ENCODE measurements at regions not wholly inside any gene's neighbourhood (a gene's known extent, or its start where the extent isn't known, plus 50 kb on each side); places are given as distances from the start of the nearest gene placed in this dataset.
"Not testable (repeated sequence)": the region's sequence is repeated elsewhere in the genome, so short reads cannot be mapped to it uniquely, and the experiment has no call there.

DNA sequence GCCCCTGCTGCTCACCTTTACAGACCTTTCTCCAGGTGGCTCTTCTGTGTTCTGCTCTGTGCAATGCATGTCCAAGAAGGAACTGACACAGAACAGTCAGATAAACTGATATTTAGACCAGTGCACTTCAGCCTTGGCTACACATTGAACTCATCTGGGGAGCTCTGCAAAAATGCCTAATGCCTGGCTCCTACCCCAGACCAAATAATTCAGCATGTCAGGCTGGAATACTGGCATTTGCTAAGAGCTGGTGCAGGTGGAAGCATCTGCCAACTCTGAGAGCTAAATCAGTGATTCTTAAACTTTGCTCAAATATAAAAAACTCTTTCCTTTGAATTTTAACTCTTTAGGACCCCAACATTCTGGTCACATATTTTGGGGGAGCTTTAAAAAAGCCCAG, 118.2 kb upstream of the TSC22D1 start:
- DNase-seq: no peak

DNA sequence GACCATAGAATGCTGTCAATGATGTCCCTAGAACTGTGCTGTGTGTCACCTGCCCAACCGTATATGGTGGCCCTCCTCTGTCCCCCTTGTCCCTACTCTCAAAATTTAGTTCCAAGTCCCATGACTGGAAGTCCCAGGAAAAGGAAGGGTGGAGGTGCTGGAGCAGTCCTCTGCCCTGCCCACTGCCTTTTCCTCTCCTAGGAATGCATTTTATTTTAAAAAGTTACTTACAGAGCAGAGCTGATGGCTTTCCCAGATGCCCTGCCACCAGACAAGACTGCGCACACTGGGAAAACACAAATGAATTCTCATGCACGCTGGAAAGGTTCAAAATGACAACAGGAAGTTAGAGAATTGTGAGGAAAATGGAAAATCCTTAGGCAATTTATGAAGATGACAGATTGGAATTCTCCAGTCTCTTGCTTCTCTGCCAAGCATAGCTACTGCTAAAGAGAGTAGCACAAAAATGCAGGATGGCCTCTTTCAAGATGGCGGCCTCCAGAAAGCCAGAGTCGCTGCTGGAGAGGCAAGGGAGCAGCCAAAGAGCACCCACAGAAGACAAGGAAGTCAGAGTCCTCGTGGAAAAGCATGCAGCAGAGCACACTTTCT, 117.1 kb upstream of the TSC22D1 start:
- no peak for DNase-seq

DNA sequence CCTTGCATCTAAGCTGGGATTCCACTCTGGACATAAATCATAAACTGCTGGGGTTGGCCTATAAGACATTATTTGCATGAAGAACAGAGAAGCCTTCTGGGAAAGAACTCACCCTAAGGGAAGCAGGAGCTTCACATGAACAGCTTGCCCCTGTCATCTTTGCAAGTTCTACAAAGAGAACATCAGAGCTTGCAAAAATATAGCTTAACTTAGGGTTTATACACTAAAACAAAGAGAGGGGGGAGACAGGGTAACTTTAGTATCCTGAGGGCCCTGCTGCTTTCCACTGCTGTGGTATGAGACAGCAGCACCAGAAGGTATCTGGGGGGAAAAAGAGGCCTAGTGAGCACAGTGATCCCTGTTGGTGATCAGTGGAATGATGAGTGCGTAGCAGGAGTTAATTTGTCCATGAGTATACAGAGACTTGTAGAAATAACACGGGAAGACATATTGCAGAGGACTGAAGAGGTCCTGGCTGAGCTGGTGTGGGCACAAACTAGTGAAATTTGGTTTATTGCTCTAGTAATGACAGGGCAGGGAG, 116.1 kb upstream of the TSC22D1 start:
- DNase-seq: no peak

- no peak for DNase-seq
Measured at GRCh38 chr13:44690376-44690775, 114.2 kb upstream of the TSC22D1 start.

DNA sequence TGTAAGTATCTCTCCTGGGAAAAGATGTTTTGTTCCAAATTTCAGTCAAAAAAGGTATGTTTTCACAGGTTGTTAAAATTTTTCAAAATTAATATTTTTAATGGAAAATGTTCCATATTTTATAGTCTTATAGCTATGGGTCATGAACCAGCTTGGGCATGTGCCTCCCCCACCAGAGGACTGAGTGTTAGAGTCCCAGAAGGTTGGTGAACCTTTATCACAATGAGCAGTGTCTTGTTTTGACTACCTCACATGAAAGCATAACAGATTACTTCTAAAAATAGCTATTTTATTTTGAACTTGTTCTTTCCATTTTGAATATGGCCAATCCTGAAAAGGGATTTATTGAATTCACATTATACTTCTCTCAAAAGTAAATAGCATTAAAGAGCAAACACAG, 112.5 kb upstream of the TSC22D1 start:
- no peak for DNase-seq

- no peak for DNase-seq
Measured at GRCh38 chr13:44686531-44686934, 110.4 kb upstream of the TSC22D1 start.

DNA sequence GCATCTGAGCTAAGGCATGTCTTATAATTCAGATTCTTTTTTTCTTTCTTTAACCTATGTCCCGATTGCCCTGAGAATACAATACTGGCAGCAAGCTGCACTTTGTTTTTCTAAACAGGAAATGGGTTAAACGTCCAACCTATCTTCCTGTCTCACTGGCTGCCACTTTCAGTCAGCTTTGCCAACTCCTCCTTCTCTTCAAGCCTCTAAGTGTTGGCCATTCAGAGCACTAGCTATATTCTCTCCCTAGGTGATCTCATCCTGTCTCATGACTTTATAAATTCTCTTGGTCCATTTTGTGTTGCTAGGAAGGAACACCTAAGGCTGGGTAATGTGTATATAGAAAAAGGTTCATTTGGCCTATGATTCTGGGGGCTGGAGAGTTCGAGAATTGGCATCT, 109.5 kb upstream of the TSC22D1 start:
- no peak for DNase-seq

GRCh38 chr13:44682416-44682815, 106.3 kb upstream of the TSC22D1 start:
- not testable (repeated sequence) for DNase-seq

- DNase-seq: no peak
Measured at GRCh38 chr13:44680746-44681355, 104.7 kb upstream of the TSC22D1 start.

DNA sequence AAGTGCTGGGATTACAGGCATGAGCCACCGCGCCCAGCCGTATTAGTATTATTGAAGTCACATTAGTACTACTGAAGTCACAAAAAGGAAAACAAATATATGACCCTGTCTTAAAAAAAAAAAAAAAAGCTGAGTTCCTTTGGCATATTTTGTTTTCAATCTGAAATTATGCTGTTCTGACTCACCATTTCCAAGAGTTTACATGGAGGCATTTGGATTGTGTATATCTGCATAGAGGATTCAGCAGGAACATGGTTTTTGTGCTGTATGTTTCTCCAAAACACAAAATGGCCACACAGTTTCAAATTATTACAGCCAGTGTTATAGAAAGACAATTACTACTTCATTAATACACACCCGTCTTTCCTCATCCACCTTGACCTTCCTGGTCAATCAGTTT, 103.5 kb upstream of the TSC22D1 start:
- DNase-seq: no peak

- DNase-seq: no peak
Measured at GRCh38 chr13:44678197-44678596, 102.1 kb upstream of the TSC22D1 start.

DNA sequence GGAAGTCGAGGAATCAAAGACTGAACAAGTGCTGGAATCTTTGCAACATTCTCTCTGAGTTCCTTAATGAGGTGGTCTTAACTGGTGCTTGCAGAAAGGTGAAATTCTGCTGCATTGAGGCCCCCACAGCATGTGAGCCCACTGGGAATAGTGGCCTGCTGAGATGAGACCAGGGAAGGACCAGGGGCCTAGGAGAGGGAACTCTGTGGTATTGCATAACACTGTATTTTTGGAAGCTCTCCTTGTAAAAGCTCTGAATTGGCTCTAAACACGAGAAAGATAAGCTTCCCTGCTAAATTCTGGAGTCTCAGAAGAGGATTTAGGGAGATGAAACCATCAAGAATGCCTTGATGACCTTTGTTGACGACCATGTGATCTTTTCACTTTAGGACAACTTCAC, 100.4 kb upstream of the TSC22D1 start:
- DNase-seq: no peak

DNA sequence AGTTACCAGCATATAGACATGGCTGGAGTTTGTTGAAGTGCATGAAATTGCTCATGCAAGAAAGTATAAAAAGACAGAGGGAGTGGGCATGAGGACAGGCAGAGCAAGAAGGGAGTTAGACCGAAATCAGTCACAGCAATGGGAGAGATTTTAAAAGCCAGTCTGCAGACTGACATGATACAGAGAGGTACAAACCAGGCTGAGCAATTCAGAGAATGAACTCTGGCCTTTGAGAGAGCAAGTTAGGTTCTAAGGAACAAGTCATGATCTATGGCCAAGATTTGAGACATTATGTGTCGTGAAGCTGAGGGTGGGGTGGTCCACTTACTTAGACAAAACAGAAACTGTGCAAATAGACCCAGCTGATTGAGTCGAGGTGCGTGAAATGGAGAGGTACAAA, 93.4 kb upstream of the TSC22D1 start:
- DNase-seq: no peak

- DNase-seq: no peak
Measured at GRCh38 chr13:44668688-44669087, 92.6 kb upstream of the TSC22D1 start.

- no peak for DNase-seq
Measured at GRCh38 chr13:44667943-44668342, 91.8 kb upstream of the TSC22D1 start.

GRCh38 chr13:44666538-44666937, 90.4 kb upstream of the TSC22D1 start:
- not testable (repeated sequence) for DNase-seq

DNA sequence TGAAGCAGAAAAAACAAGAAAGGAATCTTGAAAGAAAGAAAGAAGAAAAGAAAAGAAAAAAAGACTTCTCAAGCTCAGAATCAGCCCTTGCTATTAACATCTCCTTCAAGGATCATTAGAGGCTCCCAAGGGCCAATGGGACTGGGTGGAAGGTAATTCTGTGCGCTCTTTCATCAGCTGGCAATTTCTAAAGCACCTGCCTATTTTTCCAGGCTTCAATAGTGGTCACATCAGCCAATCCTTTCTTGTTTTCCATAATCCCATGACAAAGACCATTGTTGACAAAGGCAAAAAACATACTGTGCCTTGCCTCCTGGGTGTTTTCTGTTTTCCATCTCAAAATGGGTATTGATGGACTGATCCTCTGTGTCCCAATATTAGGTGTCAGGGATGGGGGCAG, 88.2 kb upstream of the TSC22D1 start:
- no peak for DNase-seq

DNA sequence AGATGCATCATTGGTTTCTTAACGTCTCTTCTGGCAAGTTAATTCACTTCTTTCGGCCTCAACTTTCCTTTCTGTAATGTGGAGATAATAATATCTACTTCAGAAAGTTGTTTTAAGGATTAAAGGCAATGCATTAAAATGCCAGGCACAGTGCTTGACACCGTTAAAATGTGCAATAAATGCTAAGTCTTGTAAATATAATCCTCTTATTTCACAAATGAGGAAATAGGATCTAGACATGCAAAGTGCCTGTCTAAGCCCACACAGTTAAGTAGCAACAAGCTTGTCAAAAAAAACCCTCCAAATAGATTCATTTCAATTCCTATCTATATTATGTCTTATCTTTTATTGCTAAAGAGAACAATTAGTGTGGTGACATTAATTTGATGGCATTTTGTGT, 86.4 kb upstream of the TSC22D1 start:
- no peak for DNase-seq

DNA sequence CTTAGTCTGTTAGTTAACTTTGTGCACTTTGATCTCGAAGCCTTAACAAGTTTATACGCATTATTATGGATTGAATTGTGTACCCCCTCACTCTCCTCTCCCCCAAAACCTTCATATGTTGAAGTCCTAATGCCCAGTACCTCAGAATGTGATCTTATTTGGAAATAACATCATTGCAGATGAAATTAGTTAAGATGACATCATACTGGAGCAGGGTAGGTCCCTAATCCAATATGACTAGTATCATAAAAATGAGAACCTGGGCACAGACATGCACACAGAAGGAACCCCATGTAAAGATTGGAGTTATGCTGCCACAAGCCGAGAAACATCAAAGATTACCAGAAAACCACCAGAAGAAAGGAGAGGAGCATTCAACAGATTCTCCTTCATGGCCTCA, 85.8 kb upstream of the TSC22D1 start:
- DNase-seq: no peak

DNA sequence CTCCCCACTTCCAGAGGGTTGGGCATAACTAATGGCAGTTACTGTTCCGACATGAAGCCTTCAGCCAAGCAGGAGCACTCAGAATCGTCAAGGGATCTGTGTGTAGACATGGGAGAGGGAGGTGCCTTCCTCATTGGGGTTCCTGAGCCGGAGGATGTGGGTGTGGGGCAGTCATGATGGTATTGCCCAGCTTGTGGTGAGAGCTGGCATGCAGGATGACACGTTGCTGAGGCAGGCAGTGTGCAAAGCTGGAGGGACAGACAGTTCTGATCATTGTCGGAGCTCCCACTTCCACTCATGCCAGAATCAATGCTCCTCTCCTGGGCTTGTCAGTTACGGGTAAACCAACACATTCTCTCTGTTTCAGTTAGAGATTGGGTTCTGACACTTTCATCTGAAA, 83.9 kb upstream of the TSC22D1 start:
- no peak for DNase-seq

- DNase-seq: no peak
Measured at GRCh38 chr13:44652962-44653660, 77.0 kb upstream of the TSC22D1 start.

- DNase-seq: no peak
Measured at GRCh38 chr13:44652168-44652567, 76.0 kb upstream of the TSC22D1 start.

- no peak for DNase-seq
Measured at GRCh38 chr13:44651724-44652123, 75.6 kb upstream of the TSC22D1 start.

- DNase-seq: no peak
Measured at GRCh38 chr13:44651209-44651608, 75.1 kb upstream of the TSC22D1 start.

Data from bone marrow (tissue), 2 donors.